ENCODE measurements at regions not wholly inside any gene's neighbourhood (a gene's known extent, or its start where the extent isn't known, plus 50 kb on each side); places are given as distances from the start of the nearest gene placed in this dataset.

- no peak for DNase-seq (ENCODE audit: low read depth)
Observed at GRCh38 chr21:35373998-35374397, 324.9 kb upstream of the RUNX1 start.

GRCh38 chr21:35372201-35372600 is 323.1 kb upstream of the RUNX1 start:
- DNase-seq (ENCODE audit: low read depth): no peak

GRCh38 chr21:35370671-35371070 is 321.6 kb upstream of the RUNX1 start:
- no peak for DNase-seq (ENCODE audit: low read depth)

DNA sequence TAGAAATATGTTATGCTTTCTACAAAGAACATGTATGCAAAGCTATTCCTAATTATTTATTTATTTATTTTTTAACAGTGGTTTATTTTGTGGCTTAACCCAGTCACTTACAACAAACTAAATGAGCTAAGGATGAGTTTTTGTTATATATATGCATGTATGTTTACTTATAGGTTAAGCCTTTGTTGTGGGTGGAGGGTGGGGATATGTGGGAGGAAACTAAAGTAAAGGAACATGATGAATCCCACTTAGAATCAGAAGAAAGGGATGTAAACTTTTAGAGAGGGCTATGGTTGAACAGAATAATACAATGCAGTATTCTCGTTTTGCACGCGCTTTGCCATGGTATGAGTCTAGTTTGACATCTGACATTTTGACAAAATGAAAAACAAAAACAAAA is 321.0 kb upstream of the RUNX1 start:
- DNase-seq (ENCODE audit: low read depth): no peak

DNA sequence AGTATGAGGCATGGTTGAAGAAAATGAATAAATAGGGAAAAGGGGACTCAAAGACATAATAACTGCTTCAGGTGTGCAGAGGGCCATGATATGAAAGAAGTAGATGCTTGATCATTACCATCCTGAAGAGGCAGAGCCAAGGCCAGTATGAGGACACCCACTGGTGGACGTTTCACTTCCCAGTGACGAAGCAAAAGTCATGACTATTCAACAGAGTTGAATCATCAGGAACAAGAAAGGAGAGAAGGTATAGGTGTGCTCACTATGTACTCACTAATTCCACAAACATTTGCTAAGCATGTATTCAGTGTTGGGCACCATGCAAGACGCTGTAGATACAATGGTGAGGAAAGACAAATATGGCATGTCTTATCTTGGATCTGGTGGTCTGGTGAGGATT is 319.2 kb upstream of the RUNX1 start:
- no peak for DNase-seq (ENCODE audit: low read depth)

- no peak for DNase-seq (ENCODE audit: low read depth)
Observed at GRCh38 chr21:35367553-35367952, 318.5 kb upstream of the RUNX1 start.

- DNase-seq (ENCODE audit: low read depth): no peak
Observed at GRCh38 chr21:35366394-35367080, 317.4 kb upstream of the RUNX1 start.

DNA sequence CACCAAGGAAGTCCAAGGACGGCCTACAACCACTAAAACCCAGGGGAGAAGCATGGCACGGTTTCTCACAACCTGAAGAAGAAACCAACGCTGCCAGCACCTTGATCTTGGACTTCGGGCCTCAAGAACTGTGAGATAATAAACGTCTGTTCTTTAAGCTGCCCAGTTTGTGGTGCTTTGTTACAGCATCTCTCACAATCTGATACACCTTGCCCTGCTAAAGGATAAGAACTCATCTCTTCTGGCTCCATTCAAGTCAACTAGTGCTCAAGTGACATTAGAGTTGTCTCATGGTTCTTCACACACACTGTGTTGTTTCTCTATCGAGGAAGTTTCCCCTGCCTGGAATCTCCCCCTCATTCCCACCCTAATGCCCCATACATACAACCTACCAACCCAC is 314.4 kb upstream of the RUNX1 start:
- no peak for DNase-seq (ENCODE audit: low read depth)

DNA sequence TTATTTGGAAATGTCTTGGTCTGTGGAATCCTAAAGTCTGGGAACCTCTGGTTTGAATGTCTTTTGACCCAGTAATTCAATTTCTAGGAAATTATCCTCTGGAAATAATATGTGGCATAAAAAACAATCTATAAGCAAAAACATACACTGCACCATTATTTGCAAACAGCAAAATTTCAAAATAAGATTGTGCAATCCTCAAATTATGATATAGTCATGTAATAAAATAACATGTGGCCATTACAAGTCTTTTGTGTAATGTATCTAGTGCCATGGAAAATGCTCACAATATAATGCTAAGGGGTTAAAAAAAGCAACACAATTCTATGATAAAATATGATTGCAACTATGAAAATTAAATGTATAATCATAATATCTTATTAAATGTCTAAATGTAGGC is 312.9 kb upstream of the RUNX1 start:
- DNase-seq (ENCODE audit: low read depth): no peak

- no peak for DNase-seq (ENCODE audit: low read depth)
Observed at GRCh38 chr21:35360870-35361570, 311.9 kb upstream of the RUNX1 start.

DNA sequence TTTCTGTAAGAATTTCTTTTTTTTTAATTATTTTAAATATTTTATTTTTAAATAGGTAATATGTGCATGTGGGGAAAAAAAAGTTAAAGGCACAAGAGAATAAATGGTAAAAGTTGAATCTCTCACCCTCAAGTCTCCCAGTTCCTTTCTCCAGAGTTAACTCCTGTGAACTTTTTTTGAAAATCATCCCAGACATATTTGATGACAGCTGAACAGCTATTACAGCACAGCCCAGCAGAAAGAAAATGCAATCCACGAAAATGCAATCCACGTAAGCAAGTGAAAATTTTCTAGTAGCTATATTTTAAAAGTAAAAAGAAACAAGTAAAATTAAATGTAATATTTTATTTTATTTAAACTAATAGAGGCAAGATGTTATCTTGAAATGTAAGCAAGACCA is 310.0 kb upstream of the RUNX1 start:
- DNase-seq (ENCODE audit: low read depth): no peak

- DNase-seq (ENCODE audit: low read depth): no peak
Observed at GRCh38 chr21:35358008-35358407, 308.9 kb upstream of the RUNX1 start.

DNA sequence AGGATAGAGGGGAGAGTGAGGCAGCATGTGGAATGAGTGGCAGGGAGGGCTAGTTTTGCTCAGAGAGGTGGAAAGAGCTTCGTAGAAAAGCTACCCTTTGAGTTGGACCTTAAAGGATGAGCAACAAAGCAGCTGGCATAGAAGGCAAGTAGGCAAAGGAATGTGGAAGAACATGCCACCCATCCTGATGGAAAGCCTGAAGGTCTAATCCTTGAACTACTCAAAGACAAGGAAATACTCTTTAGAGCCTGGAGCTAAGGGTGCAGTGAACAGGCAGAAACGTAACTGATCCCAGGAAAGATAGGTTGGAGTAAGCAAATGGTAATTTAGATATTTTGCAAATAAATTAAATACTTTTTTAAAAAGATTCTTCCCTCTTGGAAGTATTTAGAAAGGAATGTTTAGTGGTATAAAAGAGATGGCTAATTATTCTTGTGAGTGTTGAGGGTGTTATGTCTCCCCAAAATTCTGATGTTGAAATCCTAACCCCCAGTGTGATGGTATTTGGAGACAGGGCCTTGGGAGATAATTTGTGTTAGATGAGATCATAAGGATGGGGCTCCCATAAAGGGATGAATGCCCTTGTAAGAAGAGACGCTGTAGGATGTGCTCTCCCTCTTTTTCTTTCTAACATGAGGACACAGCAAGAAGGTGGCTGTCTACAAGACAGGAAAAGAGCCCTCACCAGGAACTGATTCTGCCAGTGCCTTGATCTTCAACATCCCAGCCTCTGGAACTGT is 308.1 kb upstream of the RUNX1 start:
- no peak for DNase-seq (ENCODE audit: low read depth)

GRCh38 chr21:35354078-35354477 is 305.0 kb upstream of the RUNX1 start:
- no peak for DNase-seq (ENCODE audit: low read depth)

GRCh38 chr21:35352793-35353192 is 303.7 kb upstream of the RUNX1 start:
- DNase-seq (ENCODE audit: low read depth): no peak

- peak; percentile 53 for DNase-seq (ENCODE audit: low read depth)
Observed at GRCh38 chr21:35352066-35352770, 303.1 kb upstream of the RUNX1 start.

DNA sequence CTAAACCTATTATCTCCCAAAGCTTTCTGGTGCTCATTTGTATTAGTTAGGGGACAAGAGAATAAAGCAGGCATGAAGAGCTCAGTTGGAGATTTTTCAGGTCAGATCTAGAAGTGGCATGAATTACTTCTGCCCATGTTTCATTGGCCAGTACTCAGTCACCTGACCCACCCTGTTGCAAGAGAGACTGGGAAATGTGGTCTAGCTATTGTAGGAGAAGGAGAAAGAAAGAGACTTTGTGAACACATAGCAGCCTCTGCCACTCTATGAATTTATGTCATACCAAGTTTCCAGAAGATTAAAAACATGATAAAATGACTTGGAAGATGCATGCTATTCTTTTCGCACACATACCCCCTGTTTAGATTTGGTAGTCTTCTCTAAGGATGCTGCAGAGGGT is 302.3 kb upstream of the RUNX1 start:
- DNase-seq (ENCODE audit: low read depth): no peak

DNA sequence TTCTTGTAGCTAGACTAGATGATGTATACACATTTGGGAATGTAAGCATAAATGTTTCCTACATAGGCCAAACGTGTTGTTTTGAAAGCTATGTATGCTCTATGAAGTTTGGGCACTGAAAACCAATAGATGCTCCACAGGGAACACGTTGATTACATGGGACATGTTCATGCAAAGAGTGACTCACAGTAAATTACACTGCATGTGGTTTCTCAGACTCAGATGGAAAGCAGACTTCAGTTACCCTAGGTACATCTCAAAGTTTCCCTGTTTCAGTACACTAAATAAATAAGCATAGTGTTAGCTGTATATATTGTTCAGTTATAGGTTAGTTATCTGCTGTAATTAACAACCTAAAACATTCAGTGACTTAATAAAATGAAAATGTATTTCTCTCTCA is 301.9 kb upstream of the RUNX1 start:
- DNase-seq (ENCODE audit: low read depth): peak; percentile 28

DNA sequence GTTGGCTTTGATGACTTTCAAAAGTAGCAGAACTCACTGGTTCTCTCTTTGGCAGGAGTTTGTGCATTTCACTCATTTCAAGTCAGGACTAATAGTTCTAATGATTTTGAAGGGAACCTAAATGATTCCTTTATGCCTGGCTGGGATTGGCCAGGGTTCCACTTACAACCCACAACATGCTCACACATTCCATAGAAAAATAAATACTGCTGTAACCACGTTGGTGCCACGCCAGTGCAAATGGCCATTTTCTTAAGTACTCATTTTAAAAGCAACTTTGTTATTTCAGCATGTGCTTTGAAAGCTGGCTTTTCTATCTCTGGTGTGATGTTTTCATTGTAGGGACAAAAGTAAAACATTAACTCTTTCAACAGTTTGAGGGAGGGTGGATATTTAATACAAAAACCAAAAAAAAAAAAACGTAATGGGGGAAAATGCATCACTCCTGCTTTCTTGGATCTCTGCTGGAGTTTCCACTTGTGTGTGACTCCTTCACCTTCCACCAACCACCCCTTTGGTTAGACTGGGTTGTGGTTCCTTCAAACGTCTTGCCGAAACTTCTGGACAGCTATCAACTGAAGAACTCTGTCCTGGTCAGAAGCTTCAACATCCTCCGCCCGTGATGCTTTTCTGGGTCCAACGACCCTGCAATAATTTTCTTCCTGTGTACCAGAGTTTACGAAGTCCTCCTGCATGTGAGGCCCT is 300.4 kb upstream of the RUNX1 start:
- peak; percentile 51 for DNase-seq (ENCODE audit: low read depth)

DNA sequence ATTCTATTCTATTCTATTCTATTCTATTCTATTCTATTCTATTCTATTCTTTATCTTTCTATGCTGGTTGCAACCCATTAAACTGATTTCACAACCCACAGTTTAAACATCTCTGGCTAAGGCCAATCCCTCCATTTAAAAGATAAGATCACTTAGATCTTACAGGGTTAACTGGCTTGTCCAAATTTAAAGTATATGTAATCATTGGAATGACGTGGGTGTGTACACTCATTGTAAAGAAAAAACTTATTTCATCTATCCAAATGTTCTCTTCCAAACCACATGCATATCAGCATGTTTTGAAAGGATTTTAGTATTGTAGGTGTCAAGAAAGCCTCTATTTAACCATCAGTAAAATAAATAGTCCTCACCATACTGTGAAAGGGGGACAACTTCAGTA is 299.6 kb upstream of the RUNX1 start:
- DNase-seq (ENCODE audit: low read depth): no peak

DNA sequence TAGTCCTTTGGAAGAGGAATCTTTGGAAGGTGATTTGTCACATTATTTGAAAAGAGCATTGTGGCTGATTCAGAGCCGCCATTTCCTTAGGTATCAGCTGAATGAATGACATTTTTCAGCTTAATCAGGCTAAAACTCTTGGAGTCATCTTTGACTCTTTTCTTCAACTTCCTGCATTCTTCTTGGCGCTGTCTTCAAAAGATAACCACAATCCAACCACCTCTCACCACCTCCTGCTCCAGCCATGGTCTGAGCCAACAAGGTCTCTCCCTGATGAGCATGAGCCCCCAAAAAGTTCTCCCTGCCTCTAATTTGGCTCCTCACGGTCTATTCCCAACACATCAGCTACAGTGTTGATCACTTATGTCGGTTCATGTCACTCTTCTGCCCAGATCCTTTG is 297.6 kb upstream of the RUNX1 start:
- no peak for DNase-seq (ENCODE audit: low read depth)

- no peak for DNase-seq (ENCODE audit: low read depth)
Observed at GRCh38 chr21:35345954-35346353, 296.9 kb upstream of the RUNX1 start.

Data from Daoy (cell line).